ENCODE measurements at regions not wholly inside any gene's neighbourhood (a gene's known extent, or its start where the extent isn't known, plus 50 kb on each side); places are given as distances from the start of the nearest gene placed in this dataset.

DNA sequence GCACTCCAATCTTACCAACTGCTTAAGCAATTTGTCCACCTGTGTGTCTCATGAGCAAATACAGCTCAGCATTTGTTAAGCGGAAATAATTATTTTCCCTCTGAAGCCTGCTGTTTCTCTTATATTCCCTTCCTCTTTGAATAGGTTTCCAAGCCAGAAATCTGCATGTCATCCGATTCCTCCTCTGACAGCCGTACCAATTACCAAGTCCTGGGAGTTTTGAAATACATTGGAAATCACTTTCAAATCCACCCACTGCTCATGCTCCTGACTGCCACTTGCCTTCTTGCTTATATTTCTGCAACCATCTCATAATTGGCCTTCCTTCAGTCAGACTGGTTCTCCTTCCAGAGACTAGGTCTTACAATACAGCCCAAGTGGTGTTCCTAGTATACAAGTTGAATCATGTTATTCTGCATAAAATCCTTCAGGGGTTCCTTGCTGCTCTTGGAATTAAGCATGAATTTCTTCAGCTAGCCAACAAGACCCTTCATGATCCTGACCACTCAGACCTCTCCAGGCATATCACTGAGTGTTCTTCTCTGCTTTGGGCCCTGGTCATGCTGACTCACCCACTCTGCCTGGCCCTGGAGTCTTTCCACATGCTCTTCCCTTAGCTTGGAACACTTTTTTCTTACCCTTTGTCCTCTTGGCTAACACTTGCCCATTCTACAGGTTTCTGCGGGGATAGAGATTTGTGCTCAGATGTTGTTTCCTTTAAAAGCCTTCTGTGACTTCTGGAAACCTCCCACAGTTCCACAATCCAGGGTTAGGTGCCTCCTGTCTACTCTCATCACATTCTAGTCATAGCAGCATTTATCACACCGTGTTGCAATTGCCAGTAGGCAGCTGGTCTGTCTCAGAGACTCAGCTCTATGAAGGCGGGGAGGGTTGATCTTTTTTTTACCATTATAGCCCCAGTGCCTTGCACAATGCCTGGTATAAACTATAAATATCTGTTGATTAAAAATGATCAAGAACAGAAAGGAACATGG, 157.6 kb downstream of the ARL6IP6 start:
- no peak for TF ChIP-seq EZH2phosphoT487 (IDR thresholded peaks at IDR 0.05; ENCODE audit: borderline replicate concordance, low read length)
- TF ChIP-seq, protein P1, sequence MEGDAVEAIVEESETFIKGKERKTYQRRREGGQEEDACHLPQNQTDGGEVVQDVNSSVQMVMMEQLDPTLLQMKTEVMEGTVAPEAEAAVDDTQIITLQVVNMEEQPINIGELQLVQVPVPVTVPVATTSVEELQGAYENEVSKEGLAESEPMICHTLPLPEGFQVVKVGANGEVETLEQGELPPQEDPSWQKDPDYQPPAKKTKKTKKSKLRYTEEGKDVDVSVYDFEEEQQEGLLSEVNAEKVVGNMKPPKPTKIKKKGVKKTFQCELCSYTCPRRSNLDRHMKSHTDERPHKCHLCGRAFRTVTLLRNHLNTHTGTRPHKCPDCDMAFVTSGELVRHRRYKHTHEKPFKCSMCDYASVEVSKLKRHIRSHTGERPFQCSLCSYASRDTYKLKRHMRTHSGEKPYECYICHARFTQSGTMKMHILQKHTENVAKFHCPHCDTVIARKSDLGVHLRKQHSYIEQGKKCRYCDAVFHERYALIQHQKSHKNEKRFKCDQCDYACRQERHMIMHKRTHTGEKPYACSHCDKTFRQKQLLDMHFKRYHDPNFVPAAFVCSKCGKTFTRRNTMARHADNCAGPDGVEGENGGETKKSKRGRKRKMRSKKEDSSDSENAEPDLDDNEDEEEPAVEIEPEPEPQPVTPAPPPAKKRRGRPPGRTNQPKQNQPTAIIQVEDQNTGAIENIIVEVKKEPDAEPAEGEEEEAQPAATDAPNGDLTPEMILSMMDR (IDR thresholded peaks at IDR 0.05; ENCODE audit: low read depth, low read length, poor library complexity, severe bottlenecking), result no peak
- no peaks in the 10 kb centered on the region for H3K9me3 ChIP-seq (ENCODE audit: control insufficient read depth, insufficient read depth, low read length)
- H3K79me2 ChIP-seq (ENCODE audit: control insufficient read depth, low read length), result no peaks in the 10 kb centered on the region
- no peaks in the 10 kb centered on the region for H3K36me3 ChIP-seq (ENCODE audit: control insufficient read depth, low read length)
- no peaks in the 10 kb centered on the region for H3K27me3 ChIP-seq (ENCODE audit: control insufficient read depth, low read length)
- no peaks in the 10 kb centered on the region for H3K9me2 ChIP-seq (replicated peaks; ENCODE audit: control insufficient read depth, low read length)
- H4K20me1 ChIP-seq (ENCODE audit: control insufficient read depth, insufficient read depth, low read depth, low read length), result no peaks in the 10 kb centered on the region
- no peak overlapping the region for H3K27ac ChIP-seq (ENCODE audit: low read depth, low read length)
- no peak overlapping the region for H3K4me3 ChIP-seq (ENCODE audit: low read length)
- no peaks in the 10 kb centered on the region for H3K4me1 ChIP-seq (ENCODE audit: control insufficient read depth, low read length)
- H3K4me2 ChIP-seq (ENCODE audit: low read length), result no peak overlapping the region
- H3F3A ChIP-seq (ENCODE audit: control insufficient read depth, insufficient read depth), result no peaks in the 10 kb centered on the region

DNA sequence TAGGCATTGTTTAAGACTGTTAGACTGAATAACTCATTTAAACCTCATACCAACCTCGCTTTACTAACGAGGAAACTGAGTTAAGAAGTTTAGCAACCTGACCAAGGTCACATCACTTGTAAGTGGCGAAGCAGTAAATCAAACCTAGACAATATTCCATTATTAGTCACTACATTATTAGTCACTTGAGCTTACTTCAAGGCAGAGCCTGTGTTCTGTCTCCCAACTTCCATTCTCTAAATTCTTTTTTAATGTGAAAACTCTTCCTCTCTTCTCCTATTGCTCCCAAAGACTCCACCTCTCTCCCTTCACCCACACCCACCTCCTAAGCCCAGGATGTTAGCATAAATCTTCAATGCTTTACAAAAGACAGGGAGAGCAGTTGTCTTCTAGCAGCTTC, 156.5 kb downstream of the ARL6IP6 start:
- TF ChIP-seq EZH2phosphoT487 (IDR thresholded peaks at IDR 0.05; ENCODE audit: borderline replicate concordance, low read length), result no peak
- TF ChIP-seq, protein P1 (IDR thresholded peaks at IDR 0.05; ENCODE audit: low read depth, low read length, poor library complexity, severe bottlenecking), result no peak
- no peak overlapping the region for H3K4me3 ChIP-seq (ENCODE audit: low read length)
- no peak overlapping the region for H3K4me2 ChIP-seq (ENCODE audit: low read length)
- no peaks in the 10 kb centered on the region for H3K79me2 ChIP-seq (ENCODE audit: control insufficient read depth, low read length)
- no peaks in the 10 kb centered on the region for H4K20me1 ChIP-seq (ENCODE audit: control insufficient read depth, insufficient read depth, low read depth, low read length)
- no peaks in the 10 kb centered on the region for H3K36me3 ChIP-seq (ENCODE audit: control insufficient read depth, low read length)
- H3K9me2 ChIP-seq (replicated peaks; ENCODE audit: control insufficient read depth, low read length), result no peaks in the 10 kb centered on the region
- H3K27me3 ChIP-seq (ENCODE audit: control insufficient read depth, low read length), result no peaks in the 10 kb centered on the region
- H3K4me1 ChIP-seq (ENCODE audit: control insufficient read depth, low read length), result no peaks in the 10 kb centered on the region
- H3K27ac ChIP-seq (ENCODE audit: low read depth, low read length), result no peak overlapping the region
- H3F3A ChIP-seq (ENCODE audit: control insufficient read depth, insufficient read depth), result no peaks in the 10 kb centered on the region
- no peaks in the 10 kb centered on the region for H3K9me3 ChIP-seq (ENCODE audit: control insufficient read depth, insufficient read depth, low read length)

DNA sequence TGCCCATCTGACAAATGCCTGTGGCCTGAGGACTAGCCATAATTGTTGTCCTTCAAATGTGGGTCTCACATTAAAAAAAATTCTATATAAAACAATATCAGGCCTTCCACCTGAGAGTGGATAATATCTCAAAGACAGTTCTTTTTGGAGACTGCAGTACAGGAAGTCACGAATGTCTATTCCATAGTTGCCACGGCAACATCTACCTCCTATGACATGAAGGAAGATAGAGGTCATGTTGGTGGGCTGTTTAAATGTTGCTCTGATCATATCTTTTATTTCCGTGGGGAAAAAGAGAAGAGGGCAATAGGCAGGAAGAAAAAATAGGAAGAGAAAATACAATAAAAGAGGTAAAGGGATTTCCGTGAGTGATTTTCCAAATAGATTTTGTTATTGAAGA, 151.8 kb downstream of the ARL6IP6 start:
- H4K20me1 ChIP-seq (ENCODE audit: control insufficient read depth, insufficient read depth, low read depth, low read length), result no peaks in the 10 kb centered on the region
- H3F3A ChIP-seq (ENCODE audit: control insufficient read depth, insufficient read depth), result no peaks in the 10 kb centered on the region
- H3K9me2 ChIP-seq (replicated peaks; ENCODE audit: control insufficient read depth, low read length), result no peaks in the 10 kb centered on the region
- H3K9me3 ChIP-seq (ENCODE audit: control insufficient read depth, insufficient read depth, low read length), result no peaks in the 10 kb centered on the region
- TF ChIP-seq, protein P1 (IDR thresholded peaks at IDR 0.05; ENCODE audit: low read depth, low read length, poor library complexity, severe bottlenecking), result no peak
- no peak for TF ChIP-seq EZH2phosphoT487 (IDR thresholded peaks at IDR 0.05; ENCODE audit: borderline replicate concordance, low read length)
- no peaks in the 10 kb centered on the region for H3K4me1 ChIP-seq (ENCODE audit: control insufficient read depth, low read length)
- no peaks in the 10 kb centered on the region for H3K79me2 ChIP-seq (ENCODE audit: control insufficient read depth, low read length)
- no peak overlapping the region for H3K4me3 ChIP-seq (ENCODE audit: low read length)
- H3K36me3 ChIP-seq (ENCODE audit: control insufficient read depth, low read length), result no peaks in the 10 kb centered on the region
- H3K27me3 ChIP-seq (ENCODE audit: control insufficient read depth, low read length), result no peaks in the 10 kb centered on the region
- no peak overlapping the region for H3K4me2 ChIP-seq (ENCODE audit: low read length)
- no peak overlapping the region for H3K27ac ChIP-seq (ENCODE audit: low read depth, low read length)

All from DOHH2 (cell line).